ENCODE measurements at regions not wholly inside any gene's neighbourhood (a gene's known extent, or its start where the extent isn't known, plus 50 kb on each side); places are given as distances from the start of the nearest gene placed in this dataset.

- Histone ChIP-seq H3K4me1 (ENCODE audit: control insufficient read depth, insufficient read depth, low read length) (no peaks in the 10 kb centered on the region), H3K27me3 (ENCODE audit: control insufficient read depth, insufficient read depth, low read length) (no peaks in the 10 kb centered on the region), H3K4me3 (ENCODE audit: low read length) (no peak overlapping the region), H3K9me3 (ENCODE audit: control insufficient read depth, low read depth, low read length) (no peaks in the 10 kb centered on the region), H3K27ac (ENCODE audit: low read length) (no peak overlapping the region), H3K36me3 (ENCODE audit: control insufficient read depth, insufficient read depth, low read length) (no peaks in the 10 kb centered on the region)
- WGBS (ENCODE audit: insufficient coverage, low lambda C conversion rate) = 50% methylated on average over 1 of the region's 6 CpGs
- DNase-seq = no peak
Observed at GRCh38 chr14:95386536-95387095, 66.9 kb upstream of the CLMN start.

- H3K9me3 ChIP-seq (ENCODE audit: control insufficient read depth, low read depth, low read length) = no peaks in the 10 kb centered on the region
- no peaks in the 10 kb centered on the region for H3K27me3 ChIP-seq (ENCODE audit: control insufficient read depth, insufficient read depth, low read length)
- H3K27ac ChIP-seq (ENCODE audit: low read length) = no peak overlapping the region
- H3K4me1 ChIP-seq (ENCODE audit: control insufficient read depth, insufficient read depth, low read length) = no peaks in the 10 kb centered on the region
- no peaks in the 10 kb centered on the region for H3K36me3 ChIP-seq (ENCODE audit: control insufficient read depth, insufficient read depth, low read length)
- WGBS (ENCODE audit: insufficient coverage, low lambda C conversion rate) = no CpG with 5 or more reads among the region's 6 CpGs
- DNase-seq = no peak
- no peak overlapping the region for H3K4me3 ChIP-seq (ENCODE audit: low read length)
Observed at GRCh38 chr14:95385701-95386100, 66.0 kb upstream of the CLMN start.

GRCh38 chr14:95382747-95383146 is 63.0 kb upstream of the CLMN start:
- Histone ChIP-seq H3K27ac (ENCODE audit: low read length) (no peak overlapping the region), H3K36me3 (ENCODE audit: control insufficient read depth, insufficient read depth, low read length) (no peaks in the 10 kb centered on the region), H3K4me1 (ENCODE audit: control insufficient read depth, insufficient read depth, low read length) (no peaks in the 10 kb centered on the region), H3K27me3 (ENCODE audit: control insufficient read depth, insufficient read depth, low read length) (no peaks in the 10 kb centered on the region), H3K9me3 (ENCODE audit: control insufficient read depth, low read depth, low read length) (no peaks in the 10 kb centered on the region), H3K4me3 (ENCODE audit: low read length) (no peak overlapping the region)
- DNase-seq = no peak
- WGBS (ENCODE audit: insufficient coverage, low lambda C conversion rate) = no CpG with 5 or more reads among the region's 3 CpGs

- Histone ChIP-seq H3K36me3 (ENCODE audit: control insufficient read depth, insufficient read depth, low read length) (no peaks in the 10 kb centered on the region), H3K4me3 (ENCODE audit: low read length) (no peak overlapping the region), H3K27ac (ENCODE audit: low read length) (no peak overlapping the region), H3K9me3 (ENCODE audit: control insufficient read depth, low read depth, low read length) (no peaks in the 10 kb centered on the region), H3K4me1 (ENCODE audit: control insufficient read depth, insufficient read depth, low read length) (no peaks in the 10 kb centered on the region), H3K27me3 (ENCODE audit: control insufficient read depth, insufficient read depth, low read length) (no peaks in the 10 kb centered on the region)
- DNase-seq = no peak
- WGBS (ENCODE audit: insufficient coverage, low lambda C conversion rate) = no CpG with 5 or more reads among the region's 4 CpGs
Observed at GRCh38 chr14:95381726-95382125, 62.0 kb upstream of the CLMN start.

GRCh38 chr14:95380350-95381042 is 60.8 kb upstream of the CLMN start:
- no peaks in the 10 kb centered on the region for H3K9me3 ChIP-seq (ENCODE audit: control insufficient read depth, low read depth, low read length)

GRCh38 chr14:95379634-95380033 is 59.9 kb upstream of the CLMN start:
- H3K27ac ChIP-seq (ENCODE audit: low read length) = no peak overlapping the region
- no peaks in the 10 kb centered on the region for H3K4me1 ChIP-seq (ENCODE audit: control insufficient read depth, insufficient read depth, low read length)
- H3K4me3 ChIP-seq (ENCODE audit: low read length) = no peak overlapping the region
- H3K9me3 ChIP-seq (ENCODE audit: control insufficient read depth, low read depth, low read length) = no peaks in the 10 kb centered on the region
- DNase-seq = no peak
- H3K27me3 ChIP-seq (ENCODE audit: control insufficient read depth, insufficient read depth, low read length) = peaks cover 6% of the 10 kb centered on the region
- no peaks in the 10 kb centered on the region for H3K36me3 ChIP-seq (ENCODE audit: control insufficient read depth, insufficient read depth, low read length)

More at GRCh38 chr14:95380350-95381042, 60.8 kb upstream of the CLMN start:
- Histone ChIP-seq H3K4me3 (ENCODE audit: low read length) (no peak overlapping the region), H3K4me1 (ENCODE audit: control insufficient read depth, insufficient read depth, low read length) (no peaks in the 10 kb centered on the region), H3K36me3 (ENCODE audit: control insufficient read depth, insufficient read depth, low read length) (no peaks in the 10 kb centered on the region), H3K27me3 (ENCODE audit: control insufficient read depth, insufficient read depth, low read length) (peaks cover 3% of the 10 kb centered on the region), H3K27ac (ENCODE audit: low read length) (no peak overlapping the region)
- no CpG with 5 or more reads among the region's 5 CpGs for WGBS (ENCODE audit: insufficient coverage, low lambda C conversion rate)
- DNase-seq = no peak

GRCh38 chr14:95375539-95376109 is 55.9 kb upstream of the CLMN start:
- no peak overlapping the region for H3K27ac ChIP-seq (ENCODE audit: low read length)
- no peaks in the 10 kb centered on the region for H3K36me3 ChIP-seq (ENCODE audit: control insufficient read depth, insufficient read depth, low read length)
- no CpG with 5 or more reads among the region's 7 CpGs for WGBS (ENCODE audit: insufficient coverage, low lambda C conversion rate)
- no peak overlapping the region for H3K4me3 ChIP-seq (ENCODE audit: low read length)
- peaks cover 11% of the 10 kb centered on the region for H3K27me3 ChIP-seq (ENCODE audit: control insufficient read depth, insufficient read depth, low read length)
- no peaks in the 10 kb centered on the region for H3K4me1 ChIP-seq (ENCODE audit: control insufficient read depth, insufficient read depth, low read length)
- DNase-seq = no peak
- no peaks in the 10 kb centered on the region for H3K9me3 ChIP-seq (ENCODE audit: control insufficient read depth, low read depth, low read length)

- no CpG with 5 or more reads among the region's 2 CpGs for WGBS (ENCODE audit: insufficient coverage, low lambda C conversion rate)
- Histone ChIP-seq H3K9me3 (ENCODE audit: control insufficient read depth, low read depth, low read length) (no peaks in the 10 kb centered on the region), H3K27me3 (ENCODE audit: control insufficient read depth, insufficient read depth, low read length) (peaks cover 11% of the 10 kb centered on the region), H3K36me3 (ENCODE audit: control insufficient read depth, insufficient read depth, low read length) (no peaks in the 10 kb centered on the region), H3K4me1 (ENCODE audit: control insufficient read depth, insufficient read depth, low read length) (no peaks in the 10 kb centered on the region), H3K27ac (ENCODE audit: low read length) (no peak overlapping the region), H3K4me3 (ENCODE audit: low read length) (no peak overlapping the region)
- DNase-seq = no peak
Observed at GRCh38 chr14:95374239-95374997, 54.7 kb upstream of the CLMN start.

- WGBS (ENCODE audit: insufficient coverage, low lambda C conversion rate) = no CpG with 5 or more reads among the region's 2 CpGs
- Histone ChIP-seq H3K9me3 (ENCODE audit: control insufficient read depth, low read depth, low read length) (no peaks in the 10 kb centered on the region), H3K4me1 (ENCODE audit: control insufficient read depth, insufficient read depth, low read length) (no peaks in the 10 kb centered on the region), H3K4me3 (ENCODE audit: low read length) (no peak overlapping the region), H3K36me3 (ENCODE audit: control insufficient read depth, insufficient read depth, low read length) (no peaks in the 10 kb centered on the region), H3K27ac (ENCODE audit: low read length) (no peak overlapping the region), H3K27me3 (ENCODE audit: control insufficient read depth, insufficient read depth, low read length) (peaks cover 5% of the 10 kb centered on the region)
- DNase-seq = no peak
Observed at GRCh38 chr14:95370076-95370475, 50.4 kb upstream of the CLMN start.

Measured in large intestine (tissue), 3 donors.